ENCODE measurements at regions not wholly inside any gene's neighbourhood (a gene's known extent, or its start where the extent isn't known, plus 50 kb on each side); places are given as distances from the start of the nearest gene placed in this dataset.
"Not testable (repeated sequence)": the region's sequence is repeated elsewhere in the genome, so short reads cannot be mapped to it uniquely, and the experiment has no call there.

DNA sequence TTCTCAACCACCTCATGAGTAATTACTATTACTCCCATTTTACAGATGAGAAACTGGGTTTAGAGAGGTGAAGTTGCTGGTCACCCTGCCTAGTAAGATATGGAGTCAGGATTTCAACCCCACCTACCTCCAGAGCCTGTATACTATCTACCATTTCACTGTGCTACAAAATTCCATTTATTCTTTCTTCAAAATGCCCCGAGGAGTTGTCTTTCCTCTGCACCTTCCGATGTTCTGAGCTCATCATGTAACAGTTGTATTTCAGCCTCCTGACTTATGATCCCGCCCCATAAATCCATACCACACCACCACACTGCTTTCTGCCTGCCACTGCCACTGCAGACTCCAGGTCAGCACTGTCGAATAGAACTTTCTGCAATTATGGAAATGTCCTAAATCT lies 71.3 kb upstream of the SLC25A36 start:
- DNase-seq (ENCODE audit: low read depth in 3 of 3), result no peak

GRCh38 chr3:140871022-140871421 lies 70.6 kb upstream of the SLC25A36 start:
- no peak for DNase-seq (ENCODE audit: low read depth in 3 of 3)

DNA sequence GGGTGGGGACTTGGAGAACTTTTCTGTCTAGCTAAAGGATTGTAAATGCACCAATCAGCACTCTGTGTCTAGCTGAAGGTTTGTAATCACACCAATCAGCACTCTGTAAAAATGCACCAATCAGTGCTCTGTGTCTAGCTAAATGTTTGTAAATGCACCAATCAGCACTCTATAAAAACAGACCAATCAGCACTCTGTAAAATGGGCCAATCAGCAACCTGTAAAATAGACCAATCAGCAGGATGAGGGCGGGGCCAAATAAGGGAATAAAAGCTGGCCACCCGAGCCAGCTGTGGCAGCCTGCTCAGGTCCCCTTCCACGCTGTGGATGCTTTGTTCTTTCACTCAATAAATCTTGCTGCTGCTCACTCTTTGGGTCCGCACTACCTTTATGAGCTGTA lies 69.5 kb upstream of the SLC25A36 start:
- DNase-seq (ENCODE audit: low read depth in 3 of 3), result not testable (repeated sequence)

DNA sequence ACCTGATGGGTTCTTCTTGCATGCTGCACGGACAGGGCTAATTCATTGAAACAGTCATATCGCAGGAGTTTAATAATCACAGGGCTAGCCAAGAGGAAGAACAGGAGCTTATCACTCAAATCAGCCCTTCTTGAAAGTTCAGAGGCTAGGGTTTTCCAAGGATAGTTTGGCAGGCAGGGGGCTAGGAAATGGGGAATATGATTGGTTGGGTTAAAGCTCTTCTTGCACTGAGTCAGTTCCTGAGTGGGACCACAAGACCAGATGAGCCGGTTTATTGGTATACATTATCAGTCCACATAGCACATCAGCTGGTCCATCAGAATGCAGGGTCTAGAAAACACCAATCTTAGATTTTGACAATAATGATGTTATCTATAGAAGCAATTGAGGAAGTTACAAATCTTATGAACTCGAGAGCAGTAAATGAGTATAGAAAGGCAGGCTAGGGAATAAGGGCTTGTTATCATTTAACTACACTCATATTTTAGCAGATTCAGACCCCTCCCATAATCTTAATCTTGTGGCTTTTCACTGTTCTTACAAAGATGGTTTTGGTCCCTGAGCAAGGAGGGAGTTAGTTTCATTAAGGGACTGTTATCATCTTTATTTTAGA lies 58.1 kb upstream of the SLC25A36 start:
- DNase-seq (ENCODE audit: low read depth in 3 of 3), result no peak

GRCh38 chr3:140885697-140886096 lies 55.9 kb upstream of the SLC25A36 start:
- not testable (repeated sequence) for DNase-seq (ENCODE audit: low read depth in 3 of 3)

Measured in stimulated activated CD4-positive, alpha-beta T cell treated with anti-CD3 and anti-CD28 coated beads, TNF-alpha, amount 100 ng/mL, for 24 hours (primary cell).